AG09309 (cell line): ENCODE measurements at regions not wholly inside any gene's neighbourhood (a gene's known extent, or its start where the extent isn't known, plus 50 kb on each side); places are given as distances from the start of the nearest gene placed in this dataset.
"Not testable (repeated sequence)": the region's sequence is repeated elsewhere in the genome, so short reads cannot be mapped to it uniquely, and the experiment has no call there.

Experiments
- DNase-seq: peaks from one replicate; pipeline ENCODE4 v3.0.0-alpha.2; 2010; ENCODE audit warnings: low read depth
- H3K4me3 ChIP-seq: 2 replicates; pipeline ENCODE4 v1.5.1; 2011; ENCODE audit warnings: mild to moderate bottlenecking, low read depth, low read length, moderate library complexity; ENCODE audit not compliant: control insufficient read depth
- TF ChIP-seq, protein P1 (sequence below): IDR thresholded peaks from 2 replicates; pipeline ENCODE4 v1.5.1; 2011; ENCODE audit warnings: mild to moderate bottlenecking, low read depth, low read length, inconsistent platforms; ENCODE audit not compliant: insufficient read depth, control insufficient read depth; ENCODE audit errors: missing control alignments

DNA sequence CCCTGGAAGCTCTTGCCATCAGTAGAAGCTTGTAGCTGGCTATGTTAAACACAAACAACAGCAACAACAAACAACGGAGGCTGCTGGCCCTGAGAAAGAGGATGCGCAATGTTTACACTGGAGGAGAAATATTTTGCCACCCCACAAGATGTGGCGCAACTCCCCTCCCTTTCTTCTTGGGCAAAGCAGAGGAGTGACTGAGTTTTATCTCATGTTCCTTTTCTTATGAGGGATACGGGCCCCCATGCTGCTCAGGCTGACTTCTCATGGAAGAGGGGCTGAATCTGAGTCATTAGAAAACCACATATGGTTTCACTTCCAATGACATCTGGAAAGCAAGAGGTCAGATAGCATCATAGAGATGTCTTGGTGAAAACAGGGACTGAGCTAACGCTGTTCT is 75.9 kb upstream of the HDDC2 start:
- DNase-seq, result no peak
- no peak overlapping the region for H3K4me3 ChIP-seq
- TF ChIP-seq, protein P1, sequence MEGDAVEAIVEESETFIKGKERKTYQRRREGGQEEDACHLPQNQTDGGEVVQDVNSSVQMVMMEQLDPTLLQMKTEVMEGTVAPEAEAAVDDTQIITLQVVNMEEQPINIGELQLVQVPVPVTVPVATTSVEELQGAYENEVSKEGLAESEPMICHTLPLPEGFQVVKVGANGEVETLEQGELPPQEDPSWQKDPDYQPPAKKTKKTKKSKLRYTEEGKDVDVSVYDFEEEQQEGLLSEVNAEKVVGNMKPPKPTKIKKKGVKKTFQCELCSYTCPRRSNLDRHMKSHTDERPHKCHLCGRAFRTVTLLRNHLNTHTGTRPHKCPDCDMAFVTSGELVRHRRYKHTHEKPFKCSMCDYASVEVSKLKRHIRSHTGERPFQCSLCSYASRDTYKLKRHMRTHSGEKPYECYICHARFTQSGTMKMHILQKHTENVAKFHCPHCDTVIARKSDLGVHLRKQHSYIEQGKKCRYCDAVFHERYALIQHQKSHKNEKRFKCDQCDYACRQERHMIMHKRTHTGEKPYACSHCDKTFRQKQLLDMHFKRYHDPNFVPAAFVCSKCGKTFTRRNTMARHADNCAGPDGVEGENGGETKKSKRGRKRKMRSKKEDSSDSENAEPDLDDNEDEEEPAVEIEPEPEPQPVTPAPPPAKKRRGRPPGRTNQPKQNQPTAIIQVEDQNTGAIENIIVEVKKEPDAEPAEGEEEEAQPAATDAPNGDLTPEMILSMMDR, result no peak

- TF ChIP-seq, protein P1, result no peak
- no peak for DNase-seq
- no peak overlapping the region for H3K4me3 ChIP-seq
These were observed 77.4 kb upstream of the HDDC2 start for GRCh38 chr6:125379174-125379573.

GRCh38 chr6:125380474-125380873 is 78.7 kb upstream of the HDDC2 start:
- TF ChIP-seq, protein P1, result no peak
- no peak overlapping the region for H3K4me3 ChIP-seq
- DNase-seq, result no peak

DNA sequence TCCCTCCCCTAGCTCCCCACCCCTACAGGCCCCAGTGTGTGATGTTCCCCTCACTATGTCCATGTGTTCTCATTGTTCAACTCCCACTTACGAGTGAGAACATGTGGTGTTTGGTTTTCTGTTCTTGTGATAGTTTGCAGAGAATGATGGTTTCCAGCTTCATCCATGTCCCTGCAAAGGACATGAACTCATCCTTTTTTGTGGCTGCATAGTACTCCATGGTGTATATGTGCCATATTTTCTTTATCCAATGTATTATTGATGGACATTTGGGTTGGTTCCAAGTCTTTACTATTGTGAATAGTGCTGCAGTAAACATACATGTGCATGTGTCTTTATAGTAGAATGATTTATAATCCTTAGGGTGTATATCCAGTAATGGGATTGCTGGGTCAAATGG is 84.6 kb upstream of the HDDC2 start:
- DNase-seq, H3K4me3 ChIP-seq: not testable (repeated sequence)

DNA sequence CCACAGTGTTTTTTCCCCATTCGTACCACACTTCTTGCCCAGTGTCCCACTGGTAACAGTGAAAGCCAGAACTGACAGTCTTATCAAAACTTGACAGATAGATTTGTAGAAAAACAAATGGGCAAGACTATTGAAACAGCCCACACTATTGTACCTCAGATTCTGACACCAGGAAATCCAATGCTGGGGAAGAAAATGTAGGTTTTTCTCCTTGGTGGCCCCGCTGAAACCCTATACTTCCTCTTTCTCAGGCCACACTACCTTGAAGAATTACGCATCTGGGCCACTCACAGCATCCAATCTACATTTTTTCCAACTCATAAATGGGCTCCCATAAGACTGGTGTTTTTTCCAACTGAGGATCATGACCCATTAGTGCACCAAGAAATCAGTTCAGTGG is 90.9 kb upstream of the HDDC2 start:
- no peak overlapping the region for H3K4me3 ChIP-seq
- DNase-seq, result no peak
- TF ChIP-seq, protein P1, result no peak

- TF ChIP-seq, protein P1, result no peak
- no peak overlapping the region for H3K4me3 ChIP-seq
- no peak for DNase-seq
These were observed 91.7 kb upstream of the HDDC2 start for GRCh38 chr6:125393449-125393858.

GRCh38 chr6:125406741-125407140 is 105.0 kb upstream of the HDDC2 start:
- no peak for DNase-seq
- H3K4me3 ChIP-seq, result no peak overlapping the region
- TF ChIP-seq, protein P1, result no peak
